ENCODE measurements at regions not wholly inside any gene's neighbourhood (a gene's known extent, or its start where the extent isn't known, plus 50 kb on each side); places are given as distances from the start of the nearest gene placed in this dataset.

- Histone ChIP-seq H3K36me3 (ENCODE audit: control insufficient read depth, insufficient read depth, low read length) (no peaks in the 10 kb centered on the region), H3K14ac (replicated peaks; ENCODE audit: low read depth, low read length) (no peak overlapping the region), H4K8ac (ENCODE audit: low read depth in 2 of 2, low read length in 2 of 2) (no peak overlapping the region), H4K5ac (ENCODE audit: low read depth, low read length) (no peak overlapping the region), H3K9me3 (ENCODE audit: control insufficient read depth, insufficient read depth, low read length) (no peaks in the 10 kb centered on the region), H3K4me2 (ENCODE audit: low read depth, low read length) (no peak overlapping the region), H3K79me1 (ENCODE audit: low read depth in 1 of 2, low read length in 2 of 2) (no peaks in the 10 kb centered on the region), H3K23ac (ENCODE audit: low read depth, low read length) (no peak overlapping the region), H3K18ac (ENCODE audit: low read depth, low read length) (no peak overlapping the region), H2BK5ac (ENCODE audit: low read depth, low read length, poor library complexity, severe bottlenecking) (no peak overlapping the region), H3K4me3 (ENCODE audit: insufficient read depth, low read depth, low read length) (no peak overlapping the region), H2AK9ac (replicated peaks; ENCODE audit: low read depth, low read length, poor library complexity) (no peak overlapping the region), H3K9ac (ENCODE audit: low read depth, low read length) (no peak overlapping the region), H3K27ac (ENCODE audit: insufficient read depth, low read length) (no peak overlapping the region), H3K4me1 (ENCODE audit: control insufficient read depth, insufficient read depth, low read length) (no peaks in the 10 kb centered on the region), H2BK15ac (ENCODE audit: low read depth, low read length) (no peak overlapping the region), H3K4ac (ENCODE audit: low read depth, low read length) (no peak overlapping the region), H2AK5ac (ENCODE audit: low read depth, low read length) (no peak overlapping the region), H2BK120ac (ENCODE audit: low read depth, low read length) (no peak overlapping the region), H4K20me1 (ENCODE audit: insufficient read depth, low read length) (no peaks in the 10 kb centered on the region; the same call in 1 of the 2 replicates), H2BK20ac (ENCODE audit: low read depth, low read length) (no peak overlapping the region), H4K91ac (ENCODE audit: insufficient read depth, low read depth, low read length) (no peak overlapping the region), H3K27me3 (ENCODE audit: control insufficient read depth, insufficient read depth, low read length) (no peaks in the 10 kb centered on the region; the same call in 1 of the 2 replicates), H3K56ac (ENCODE audit: extremely low read depth, insufficient read depth, low read length) (no peak overlapping the region), H2AFZ (replicated peaks; ENCODE audit: low read length, poor library complexity) (no peak overlapping the region), H3K9me1 (ENCODE audit: insufficient read depth, low read length) (no peaks in the 10 kb centered on the region)
- no TSS peak for BruUV-seq (replicated peaks)
- dilution Hi-C loops (cut with HindIII; ENCODE audit: low sequenced_read_pairs, unreplicated experiment), result no loop called here
- no peak for ATAC-seq (ENCODE audit: low read depth)
- DNase-seq, result no peak
- ChIA-PET CTCF (no interaction called here), POLR2A (ENCODE audit: unreplicated experiment) (no interaction called here)
- in situ Hi-C loops (cut with MboI; ENCODE audit: low sequenced_read_pairs), result no loop called here
- no peak for TF ChIP-seq MAZ (IDR thresholded peaks at IDR 0.05; ENCODE audit: borderline replicate concordance, low read depth, low read length)
- TF ChIP-seq RAD21 (IDR thresholded peaks at IDR 0.05; ENCODE audit: low read length), result no peak
- intact Hi-C loops (cut with micrococcal nuclease), result no loop called here
- no CpG with 5 or more reads among the region's 2 CpGs for WGBS, 2 experiments (ENCODE audit: extremely low coverage in 2 of 2, insufficient read length in 1 of 2)
Observed at GRCh38 chr1:61583703-61584102, 141.2 kb downstream of the TM2D1 start.
